ENCODE measurements at regions not wholly inside any gene's neighbourhood (a gene's known extent, or its start where the extent isn't known, plus 50 kb on each side); places are given as distances from the start of the nearest gene placed in this dataset.

GRCh38 chr5:104178066-104178465, 615.5 kb upstream of the NUDT12 start:
- TF ChIP-seq ZNF146 (tag by site-specific recombination; IDR thresholded peaks at IDR 0.05) (no peak), ZNF18 (tag by site-specific recombination; IDR thresholded peaks at IDR 0.05) (no peak), PBX3 (CRISPR knock-in tag; IDR thresholded peaks at IDR 0.05) (no peak), GLI4 (tag by site-specific recombination; IDR thresholded peaks at IDR 0.05) (no peak), AEBP2 (tag by site-specific recombination; IDR thresholded peaks at IDR 0.05; ENCODE audit: borderline replicate concordance) (no peak)
- TF ChIP-seq, protein P1, sequence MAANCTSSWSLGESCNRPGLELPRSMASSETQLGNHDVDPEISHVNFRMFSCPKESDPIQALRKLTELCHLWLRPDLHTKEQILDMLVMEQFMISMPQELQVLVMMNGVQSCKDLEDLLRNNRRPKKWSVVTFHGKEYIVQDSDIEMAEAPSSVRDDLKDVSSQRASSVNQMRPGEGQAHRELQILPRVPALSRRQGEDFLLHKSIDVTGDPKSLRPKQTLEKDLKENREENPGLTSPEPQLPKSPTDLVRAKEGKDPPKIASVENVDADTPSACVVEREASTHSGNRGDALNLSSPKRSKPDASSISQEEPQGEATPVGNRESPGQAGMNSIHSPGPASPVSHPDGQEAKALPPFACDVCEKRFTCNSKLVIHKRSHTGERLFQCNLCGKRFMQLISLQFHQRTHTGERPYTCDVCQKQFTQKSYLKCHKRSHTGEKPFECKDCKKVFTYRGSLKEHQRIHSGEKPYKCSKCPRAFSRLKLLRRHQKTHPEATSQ (tag by site-specific recombination; IDR thresholded peaks at IDR 0.05), result no peak

All from HEK293 (cell line).